GM06990 (cell line): ENCODE measurements at regions not wholly inside any gene's neighbourhood (a gene's known extent, or its start where the extent isn't known, plus 50 kb on each side); places are given as distances from the start of the nearest gene placed in this dataset.
"Not testable (repeated sequence)": the region's sequence is repeated elsewhere in the genome, so short reads cannot be mapped to it uniquely, and the experiment has no call there.

ENCODE experiments used
- DNase-seq: peaks from one replicate; pipeline ENCODE4 v3.0.0-alpha.2; 2011; ENCODE audit not compliant: insufficient read length; ENCODE audit errors: extremely low read depth
- H3K27me3 ChIP-seq: replicated peaks from 2 replicates; pipeline ENCODE4 v1.6.0; 2011; ENCODE audit warnings: low read length; ENCODE audit not compliant: control insufficient read depth, insufficient read depth
- H3K36me3 ChIP-seq: 2 replicates; pipeline ENCODE4 v1.5.1; 2011; ENCODE audit warnings: low read length; ENCODE audit not compliant: control insufficient read depth, insufficient read depth
- H3K4me3 ChIP-seq: replicated peaks from 2 replicates; pipeline ENCODE4 v1.5.1; 2011; ENCODE audit warnings: low read depth, mild to moderate bottlenecking, control low read depth, low read length
- TF ChIP-seq, protein P1 (sequence below): IDR thresholded peaks from 2 replicates; pipeline ENCODE4 v1.5.1; 2011; ENCODE audit warnings: low read length, control low read depth, mild to moderate bottlenecking, inconsistent platforms; ENCODE audit not compliant: insufficient read depth, poor library complexity, severe bottlenecking

- H3K27me3 ChIP-seq, result no peaks in the 10 kb centered on the region
- no peak for DNase-seq
- TF ChIP-seq, protein P1, sequence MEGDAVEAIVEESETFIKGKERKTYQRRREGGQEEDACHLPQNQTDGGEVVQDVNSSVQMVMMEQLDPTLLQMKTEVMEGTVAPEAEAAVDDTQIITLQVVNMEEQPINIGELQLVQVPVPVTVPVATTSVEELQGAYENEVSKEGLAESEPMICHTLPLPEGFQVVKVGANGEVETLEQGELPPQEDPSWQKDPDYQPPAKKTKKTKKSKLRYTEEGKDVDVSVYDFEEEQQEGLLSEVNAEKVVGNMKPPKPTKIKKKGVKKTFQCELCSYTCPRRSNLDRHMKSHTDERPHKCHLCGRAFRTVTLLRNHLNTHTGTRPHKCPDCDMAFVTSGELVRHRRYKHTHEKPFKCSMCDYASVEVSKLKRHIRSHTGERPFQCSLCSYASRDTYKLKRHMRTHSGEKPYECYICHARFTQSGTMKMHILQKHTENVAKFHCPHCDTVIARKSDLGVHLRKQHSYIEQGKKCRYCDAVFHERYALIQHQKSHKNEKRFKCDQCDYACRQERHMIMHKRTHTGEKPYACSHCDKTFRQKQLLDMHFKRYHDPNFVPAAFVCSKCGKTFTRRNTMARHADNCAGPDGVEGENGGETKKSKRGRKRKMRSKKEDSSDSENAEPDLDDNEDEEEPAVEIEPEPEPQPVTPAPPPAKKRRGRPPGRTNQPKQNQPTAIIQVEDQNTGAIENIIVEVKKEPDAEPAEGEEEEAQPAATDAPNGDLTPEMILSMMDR, result no peak
These were observed 94.2 kb downstream of the TMEM18 start for GRCh38 chr2:582792-583528.

DNA sequence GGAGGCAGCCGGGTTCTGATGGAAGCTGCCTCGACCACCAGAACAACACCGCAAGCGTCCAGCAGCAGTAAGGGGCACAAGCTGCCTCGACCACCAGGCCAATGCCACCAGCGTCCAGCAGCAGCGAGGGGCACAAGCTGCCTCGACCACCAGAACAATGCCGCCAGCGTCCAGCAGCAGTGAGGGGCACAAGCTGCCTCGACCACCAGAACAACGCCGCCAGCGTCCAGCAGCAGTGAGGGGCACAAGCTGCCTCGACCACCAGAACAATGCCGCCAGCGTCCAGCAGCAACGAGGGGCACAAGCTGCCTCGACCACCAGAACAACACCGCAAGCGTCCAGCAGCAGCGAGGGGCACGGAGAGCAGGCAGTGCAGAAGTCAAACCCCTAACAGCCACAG is 94.9 kb downstream of the TMEM18 start:
- not testable (repeated sequence) for DNase-seq, H3K4me3 ChIP-seq, H3K27me3 ChIP-seq

More at GRCh38 chr2:582792-583528, 94.2 kb downstream of the TMEM18 start:
- H3K36me3 ChIP-seq, result no peaks in the 10 kb centered on the region
- no peak overlapping the region for H3K4me3 ChIP-seq

GRCh38 chr2:579961-580360 is 97.2 kb downstream of the TMEM18 start:
- Histone ChIP-seq H3K27me3 (no peaks in the 10 kb centered on the region), H3K36me3 (no peaks in the 10 kb centered on the region), H3K4me3 (no peak overlapping the region)
- TF ChIP-seq, protein P1, result no peak
- no peak for DNase-seq

More for the DNA sequence above, 94.9 kb downstream of the TMEM18 start:
- not testable (repeated sequence) for H3K36me3 ChIP-seq

DNA sequence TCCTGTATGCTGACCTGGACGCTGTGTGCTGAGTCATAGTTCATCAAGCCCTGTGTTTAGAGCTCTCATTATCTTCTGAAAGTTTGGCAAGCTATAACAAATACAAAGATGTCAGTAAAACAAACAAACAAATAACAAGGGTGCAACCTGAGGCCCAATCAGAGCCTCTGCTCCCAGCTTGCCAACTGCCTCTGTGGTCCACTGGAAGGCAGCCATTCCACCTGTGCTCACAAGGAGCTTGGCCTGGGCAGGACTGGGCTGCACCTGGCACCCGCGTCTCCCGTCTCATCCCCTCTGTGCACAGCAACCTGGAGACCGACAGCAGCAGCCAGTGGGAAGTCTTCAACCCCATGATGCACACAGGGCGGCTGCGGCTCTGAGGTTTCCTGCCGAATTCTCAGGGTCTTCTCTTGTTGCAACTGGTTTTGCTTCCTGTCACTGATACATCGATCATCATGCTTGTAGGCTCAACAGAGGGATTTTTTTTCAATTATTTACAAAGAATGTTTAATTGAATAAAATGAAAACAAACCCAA is 97.8 kb downstream of the TMEM18 start:
- TF ChIP-seq, protein P1, result no peak
- Histone ChIP-seq H3K36me3 (no peaks in the 10 kb centered on the region), H3K4me3 (no peak overlapping the region), H3K27me3 (no peaks in the 10 kb centered on the region)
- no peak for DNase-seq

DNA sequence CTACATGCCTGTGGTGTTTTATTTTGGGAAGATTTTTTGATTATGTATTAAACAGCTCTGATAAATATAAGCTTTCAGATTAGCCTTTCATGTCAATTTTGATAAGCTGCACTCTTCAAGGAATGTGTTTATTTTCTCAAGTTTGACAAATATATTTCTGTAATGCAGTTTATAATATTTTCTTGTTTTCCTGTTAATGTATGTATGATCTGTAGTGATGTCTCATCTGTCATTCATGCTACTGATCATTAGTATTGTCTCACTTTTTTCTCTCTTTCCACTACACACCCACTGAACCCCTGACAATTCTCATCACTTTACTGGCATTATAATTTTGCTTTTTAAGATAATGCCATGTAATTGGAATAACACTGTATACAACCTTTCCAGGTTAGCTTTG is 100.9 kb downstream of the TMEM18 start:
- TF ChIP-seq, protein P1, result no peak
- H3K36me3 ChIP-seq, result no peaks in the 10 kb centered on the region
- no peaks in the 10 kb centered on the region for H3K27me3 ChIP-seq
- no peak overlapping the region for H3K4me3 ChIP-seq
- DNase-seq, result no peak

DNA sequence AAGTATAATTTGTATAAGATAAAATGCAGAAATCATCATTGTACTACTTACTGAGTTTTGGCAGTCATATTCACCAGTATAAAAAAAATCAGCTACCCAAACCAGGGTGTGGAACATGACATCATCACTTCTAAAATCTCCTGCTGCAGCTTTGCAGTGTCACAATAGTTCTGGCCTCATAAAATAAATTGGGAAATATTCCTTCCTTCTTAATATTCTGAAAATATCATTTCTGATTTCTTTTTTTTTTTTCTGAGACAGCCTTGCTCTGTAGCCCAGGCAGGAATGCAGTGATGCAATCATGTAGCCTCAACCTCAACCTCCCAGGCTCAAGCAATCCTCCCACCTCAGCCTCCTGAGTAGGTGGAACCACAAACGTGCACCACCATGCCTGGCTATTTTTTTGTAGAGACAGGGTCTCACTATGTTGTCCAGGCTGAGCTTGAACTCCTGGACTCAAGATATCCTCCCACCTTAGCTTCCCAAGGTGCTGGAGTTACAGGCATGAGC is 101.4 kb downstream of the TMEM18 start:
- no peak for DNase-seq
- TF ChIP-seq, protein P1, result no peak
- H3K27me3 ChIP-seq, result no peaks in the 10 kb centered on the region
- H3K4me3 ChIP-seq, result no peak overlapping the region
- no peaks in the 10 kb centered on the region for H3K36me3 ChIP-seq
